ENCODE measurements at regions not wholly inside any gene's neighbourhood (a gene's known extent, or its start where the extent isn't known, plus 50 kb on each side); places are given as distances from the start of the nearest gene placed in this dataset.
"Not testable (repeated sequence)": the region's sequence is repeated elsewhere in the genome, so short reads cannot be mapped to it uniquely, and the experiment has no call there.

DNA sequence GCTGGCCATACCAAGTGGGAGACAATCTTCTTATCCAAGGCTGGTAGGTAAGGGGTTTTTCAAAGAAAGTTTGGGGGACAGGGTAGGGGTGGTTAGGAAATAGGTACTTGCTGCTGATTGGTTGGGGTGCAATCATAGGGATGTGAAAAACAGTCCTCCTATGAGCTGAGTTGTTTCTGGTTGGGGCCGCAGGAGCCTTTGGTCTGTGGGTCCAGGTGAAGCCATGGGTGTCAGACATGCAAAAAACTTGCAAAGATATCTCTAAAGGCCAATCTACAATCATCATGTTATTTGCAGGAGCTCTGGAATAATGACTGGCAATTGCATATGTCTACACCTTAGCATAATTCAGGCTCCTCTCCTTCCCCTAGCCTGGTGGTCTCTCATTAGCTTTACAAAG is 982.3 kb downstream of the DIPK2A start:
- DNase-seq: no peak

DNA sequence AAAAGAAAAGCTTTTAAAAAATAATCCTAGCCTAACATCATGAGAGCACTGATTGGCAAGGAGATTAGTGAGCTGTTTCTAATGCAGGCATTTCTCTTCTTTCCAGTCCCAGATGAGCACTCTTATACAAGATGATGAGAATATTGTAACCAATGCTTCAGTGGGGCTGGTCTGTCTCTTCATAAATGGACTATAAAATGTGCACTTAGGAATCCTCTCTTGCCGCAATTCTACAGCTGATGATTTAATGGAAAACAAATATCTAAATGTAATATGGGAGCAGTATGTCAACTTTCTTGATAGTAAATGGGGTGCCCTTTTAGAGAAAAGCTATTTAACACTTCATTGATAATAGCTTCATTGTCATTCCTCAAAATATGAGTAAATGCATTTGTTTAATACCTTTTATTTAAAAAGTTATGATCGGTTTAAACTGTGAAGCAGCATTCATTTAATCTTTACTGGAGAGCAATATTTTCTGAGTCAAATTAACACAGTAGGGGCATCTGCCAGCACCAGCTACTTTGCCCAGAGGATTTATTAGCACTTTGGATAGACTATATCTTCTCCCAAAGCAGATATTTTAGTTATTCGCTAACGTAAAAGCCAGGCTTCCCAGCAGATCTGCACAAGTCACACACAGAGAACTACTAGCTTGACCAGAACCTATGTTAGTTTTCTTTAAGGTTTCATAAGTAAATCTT is 985.9 kb downstream of the DIPK2A start:
- no peak for DNase-seq

DNA sequence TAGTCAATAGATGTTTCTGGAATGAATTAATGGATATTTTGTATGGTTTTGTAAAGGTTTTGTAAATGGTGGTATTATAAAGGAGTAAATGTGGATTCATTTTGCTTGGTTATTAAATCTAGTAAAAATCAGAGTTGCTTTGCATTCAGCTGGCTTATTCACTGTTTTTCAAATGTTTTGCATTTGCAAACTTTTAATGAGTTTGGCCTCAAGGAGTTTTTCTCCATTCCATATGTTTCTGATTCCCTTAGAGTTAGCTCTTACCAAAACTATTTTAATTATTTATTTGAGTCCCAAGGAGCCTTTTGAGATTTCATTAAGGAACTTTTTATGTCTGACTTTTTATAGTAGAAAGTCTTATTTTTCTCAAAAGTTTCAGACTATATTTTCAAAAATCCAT is 992.2 kb downstream of the DIPK2A start:
- DNase-seq: no peak

GRCh38 chr3:144966560-144966959 is 994.9 kb downstream of the DIPK2A start:
- DNase-seq: no peak

DNA sequence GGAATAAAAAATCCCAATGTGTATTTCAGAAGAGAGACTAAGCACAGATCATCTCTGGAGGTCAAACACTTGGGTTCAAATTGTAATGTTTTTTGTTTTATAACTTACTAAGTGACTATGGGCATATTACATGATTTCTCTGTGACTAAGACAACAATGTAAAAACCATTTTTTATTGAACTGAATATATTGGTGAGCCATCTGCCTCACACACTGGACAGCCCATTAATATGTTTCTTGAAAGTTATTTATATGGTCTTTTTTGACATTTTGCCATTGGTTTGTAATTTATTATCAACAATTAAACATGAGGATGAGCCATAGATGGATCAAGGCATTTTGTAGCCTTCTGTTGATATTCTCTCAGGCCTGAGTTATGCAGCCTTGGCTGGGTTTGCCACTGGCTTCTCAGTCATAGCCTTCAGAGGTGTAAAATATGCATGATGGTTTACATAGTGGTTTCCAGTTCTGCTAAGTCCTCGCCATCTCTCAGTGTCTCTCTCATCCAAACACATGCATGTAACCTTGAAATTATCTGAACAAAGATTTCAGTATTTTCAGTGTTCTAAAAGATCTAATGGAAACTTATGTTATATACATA is 997.2 kb downstream of the DIPK2A start:
- DNase-seq: no peak

DNA sequence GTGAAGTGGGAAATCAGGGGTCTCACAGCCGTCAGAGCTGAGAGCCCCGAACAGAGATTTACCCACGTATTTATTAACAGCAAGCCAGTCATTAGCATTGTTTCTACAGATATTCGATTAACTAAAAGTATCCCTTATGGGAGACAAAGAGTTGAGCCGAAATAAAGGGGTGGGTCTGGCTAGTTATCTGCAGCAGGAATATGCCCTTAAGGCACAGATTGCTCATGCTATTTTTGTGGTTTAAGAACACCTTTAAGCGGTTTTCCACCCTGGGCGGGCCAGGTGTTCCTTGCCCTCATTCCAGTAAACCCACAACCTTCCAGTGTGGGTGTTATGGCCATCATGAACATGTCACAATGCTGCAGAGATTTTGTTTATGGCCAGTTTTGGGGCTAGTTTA is 1012.9 kb downstream of the DIPK2A start:
- not testable (repeated sequence) for DNase-seq

DNA sequence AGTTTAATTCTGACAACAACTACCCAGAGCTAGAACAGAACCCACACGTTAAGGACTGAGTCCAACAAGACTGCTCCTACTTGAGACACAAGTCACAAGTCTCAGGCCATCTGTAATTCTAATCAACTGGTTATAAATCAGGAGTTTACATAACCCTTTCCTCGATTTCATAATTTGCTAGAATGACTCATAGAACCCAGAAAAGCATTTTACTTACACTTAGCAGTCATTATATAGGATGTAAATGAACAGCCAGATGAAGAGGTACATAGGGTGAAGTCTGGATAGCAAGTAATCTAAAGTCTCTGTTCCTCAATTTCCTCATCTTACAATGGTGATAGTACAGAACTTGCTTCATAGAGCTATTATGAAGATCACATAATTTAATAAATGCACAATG is 1018.2 kb downstream of the DIPK2A start:
- peak; percentile 21 to 44 (median 24) for DNase-seq

GRCh38 chr3:144995856-144996255 is 1024.2 kb downstream of the DIPK2A start:
- no peak for DNase-seq

DNA sequence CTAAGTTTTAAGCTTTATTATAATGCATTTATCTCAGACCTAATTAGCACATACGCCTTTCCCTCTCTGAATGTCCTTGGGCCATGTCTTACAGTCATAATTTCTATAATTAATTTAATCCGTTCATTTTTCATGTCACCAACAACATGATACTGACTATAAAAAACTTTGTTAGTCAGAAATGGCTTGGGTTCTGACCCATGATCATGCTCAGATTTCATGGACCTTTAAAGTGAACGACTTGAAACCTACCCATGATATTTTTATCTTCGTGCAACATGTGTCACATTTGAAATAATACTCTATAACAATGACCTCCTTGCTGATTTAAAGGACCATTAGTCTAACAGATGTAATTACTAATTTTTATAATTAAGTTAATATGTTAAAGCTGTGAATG is 1033.8 kb downstream of the DIPK2A start:
- DNase-seq: no peak

DNA sequence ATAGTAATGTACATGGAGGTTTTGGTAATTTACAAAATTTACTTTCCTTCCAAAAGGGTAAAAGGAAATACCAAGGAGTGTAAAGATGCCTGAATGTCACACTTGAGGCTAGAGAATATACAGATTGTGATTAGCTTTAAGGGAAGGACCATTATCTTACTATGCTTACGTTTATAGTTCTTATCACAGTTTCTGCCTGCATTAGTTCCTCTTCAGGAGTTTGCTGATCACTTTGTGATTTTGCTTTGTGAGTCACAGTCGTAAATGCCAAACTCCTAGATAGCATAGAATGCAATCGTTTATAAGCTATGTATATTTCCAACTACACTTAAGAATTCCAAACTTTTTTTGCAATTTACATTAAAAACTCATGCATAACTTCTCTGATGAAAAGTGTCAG is 1034.6 kb downstream of the DIPK2A start:
- no peak for DNase-seq

- DNase-seq: no peak
Observed at GRCh38 chr3:145013931-145014330, 1042.3 kb downstream of the DIPK2A start.

GRCh38 chr3:145015253-145015652 is 1043.6 kb downstream of the DIPK2A start:
- peak in 2 of 3 donors; percentile 19 to 24 for DNase-seq

DNA sequence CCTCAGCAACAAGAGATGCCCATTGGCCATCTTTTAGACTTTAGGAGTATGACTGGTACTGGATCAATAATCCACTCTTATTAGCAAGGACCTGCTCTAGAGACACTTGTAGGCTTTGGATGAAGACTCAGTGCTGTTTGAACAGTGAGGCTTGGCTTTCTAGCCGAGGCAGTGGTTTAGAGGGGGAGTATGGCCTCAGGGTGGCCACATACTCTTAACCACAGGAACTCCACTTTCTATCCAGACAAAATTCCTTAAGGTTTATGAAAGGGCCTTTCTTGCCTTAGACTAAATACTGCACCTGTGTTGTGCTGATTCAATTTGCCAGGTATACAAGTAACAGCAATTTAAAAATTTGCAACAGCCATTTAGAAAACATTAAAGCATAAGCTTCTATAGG is 1046.3 kb downstream of the DIPK2A start:
- no peak for DNase-seq

- no peak for DNase-seq
Observed at GRCh38 chr3:145022447-145022846, 1050.8 kb downstream of the DIPK2A start.

GRCh38 chr3:145024700-145025099 is 1053.1 kb downstream of the DIPK2A start:
- DNase-seq: no peak

GRCh38 chr3:145027186-145027585 is 1055.6 kb downstream of the DIPK2A start:
- not testable (repeated sequence) for DNase-seq

- DNase-seq: no peak
Observed at GRCh38 chr3:145032791-145033190, 1061.2 kb downstream of the DIPK2A start.

- DNase-seq: no peak
Observed at GRCh38 chr3:145035682-145036081, 1064.1 kb downstream of the DIPK2A start.

- DNase-seq: not testable (repeated sequence)
Observed at GRCh38 chr3:145054055-145054454, 1082.4 kb downstream of the DIPK2A start.

- DNase-seq: no peak
Observed at GRCh38 chr3:145055375-145056076, 1083.9 kb downstream of the DIPK2A start.

- peak in 2 of 3 donors; percentile 0 to 24 for DNase-seq
Observed at GRCh38 chr3:145058483-145058882, 1086.9 kb downstream of the DIPK2A start.

DNA sequence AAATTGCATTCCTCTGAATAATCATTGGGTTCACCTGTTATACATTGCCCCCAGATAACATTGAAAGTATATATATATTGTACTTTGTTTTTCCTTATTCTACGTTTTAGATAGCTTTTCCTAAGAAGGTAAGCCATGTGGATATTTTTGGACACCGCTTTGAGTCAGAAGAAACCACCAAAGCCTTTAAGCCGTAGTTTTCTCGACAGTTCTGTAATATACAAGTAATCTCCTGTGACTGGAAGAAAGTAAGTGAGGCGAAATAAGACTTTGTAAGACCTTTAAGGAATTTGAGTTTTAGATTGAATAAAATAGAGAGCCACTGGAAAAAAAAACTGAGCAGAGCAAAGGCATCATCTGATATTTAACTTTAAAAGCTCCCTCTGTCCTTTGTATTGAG is 1092.0 kb downstream of the DIPK2A start:
- no peak for DNase-seq

DNA sequence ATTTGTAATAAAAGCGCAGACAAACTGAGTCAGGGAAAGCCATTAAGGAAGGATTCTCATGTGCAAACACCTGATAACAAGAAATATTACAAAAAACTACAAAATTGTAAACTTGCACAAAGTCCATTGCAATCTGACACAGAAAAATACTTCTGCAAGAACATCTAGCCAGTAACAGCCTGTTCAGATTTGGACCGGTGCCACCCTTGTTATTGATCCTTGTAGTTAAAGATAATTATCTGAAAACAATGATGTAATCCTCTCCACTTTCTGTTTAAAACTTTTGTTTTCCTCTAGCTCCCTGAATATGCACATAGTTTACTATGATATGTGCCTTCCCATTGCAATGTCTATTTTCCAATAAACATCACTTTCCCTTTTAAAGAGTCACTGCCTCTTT is 1090.2 kb downstream of the PLOD2 start:
- no peak for DNase-seq

DNA sequence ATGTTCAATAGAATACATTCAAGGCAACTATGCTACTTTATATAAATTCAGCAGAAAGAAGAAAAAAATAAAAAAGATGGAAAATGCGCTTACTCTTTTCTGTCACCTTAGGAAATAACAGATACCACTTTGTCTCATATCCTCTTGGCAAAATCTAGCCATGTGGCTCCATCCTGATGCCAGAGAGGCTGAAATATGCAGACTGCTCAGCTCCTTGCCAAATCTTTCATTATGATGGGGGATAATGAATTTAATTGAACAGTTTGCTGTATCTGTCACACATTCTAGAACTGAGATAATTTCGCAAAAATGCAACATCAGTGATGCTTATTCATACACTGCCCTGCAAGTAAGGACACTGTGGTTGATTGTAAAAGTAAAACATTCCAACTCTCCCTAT is 1081.5 kb downstream of the PLOD2 start:
- DNase-seq: no peak

All from suppressor macrophage treated with lipopolysaccharide for 1 hour (primary cell).